NCI-H2081 treated with DMSO at 0.1 percent for 48 hours (cell line): ENCODE measurements at regions not wholly inside any gene's neighbourhood (a gene's known extent, or its start where the extent isn't known, plus 50 kb on each side); places are given as distances from the start of the nearest gene placed in this dataset.
"Not testable (repeated sequence)": the region's sequence is repeated elsewhere in the genome, so short reads cannot be mapped to it uniquely, and the experiment has no call there.

ENCODE experiments used
- DNase-seq: peaks from one replicate; lab custom pipeline; 2025; lab: John Stamatoyannopoulos, UW

GRCh38 chr1:219560856-219561255, 52.0 kb downstream of the ZC3H11B start:
- DNase-seq, result no peak

- no peak for DNase-seq
Observed at GRCh38 chr1:219559899-219560298, 53.0 kb downstream of the ZC3H11B start.

DNA sequence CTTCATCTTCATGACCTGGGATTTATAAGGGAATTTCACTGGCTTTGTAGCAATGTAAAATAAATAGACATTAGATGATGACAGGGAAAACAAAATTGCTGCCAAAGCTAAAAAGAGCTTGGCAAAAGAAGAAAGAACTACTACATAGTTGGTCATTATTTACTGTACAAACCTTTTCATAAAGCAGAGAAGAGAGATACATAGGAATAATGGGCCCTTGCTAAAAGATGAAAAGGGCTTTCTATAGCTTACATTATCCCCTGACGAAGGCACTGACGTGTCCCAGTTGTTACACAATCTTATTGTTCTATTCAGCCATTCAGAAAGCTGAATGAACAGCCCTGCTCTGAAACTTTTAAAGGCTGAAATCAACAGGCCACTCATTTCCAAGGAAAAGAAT, 57.1 kb downstream of the ZC3H11B start:
- peak; percentile 20 for DNase-seq

- DNase-seq, result no peak
Observed at GRCh38 chr1:219555031-219555692, 57.7 kb downstream of the ZC3H11B start.

DNA sequence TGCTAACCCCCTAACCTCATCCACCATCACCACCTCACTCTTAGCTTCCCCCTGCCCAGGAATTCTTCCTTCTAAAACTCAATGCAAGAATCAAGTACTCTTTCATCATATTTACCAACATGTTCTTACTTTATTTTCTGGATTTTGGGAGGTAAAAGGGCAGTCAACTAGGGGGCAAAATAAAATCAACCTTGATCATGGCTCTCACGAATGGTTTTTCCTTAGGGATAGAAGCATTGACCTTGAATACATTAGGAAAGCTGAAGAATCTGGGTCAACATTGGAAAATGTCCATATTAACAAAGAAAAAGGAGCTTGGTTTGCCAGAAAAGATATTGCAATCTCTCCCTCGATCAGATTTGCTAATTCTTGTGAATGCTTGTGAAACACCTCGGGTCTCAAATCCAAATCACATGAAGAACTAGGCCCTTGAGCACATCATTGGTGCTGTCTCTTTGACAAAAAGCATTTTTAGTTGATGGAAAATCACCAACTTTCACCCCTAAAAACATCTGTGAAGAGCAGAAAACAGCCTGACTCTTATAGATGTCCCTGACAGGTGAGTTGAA, 58.9 kb downstream of the ZC3H11B start:
- DNase-seq, result no peak

DNA sequence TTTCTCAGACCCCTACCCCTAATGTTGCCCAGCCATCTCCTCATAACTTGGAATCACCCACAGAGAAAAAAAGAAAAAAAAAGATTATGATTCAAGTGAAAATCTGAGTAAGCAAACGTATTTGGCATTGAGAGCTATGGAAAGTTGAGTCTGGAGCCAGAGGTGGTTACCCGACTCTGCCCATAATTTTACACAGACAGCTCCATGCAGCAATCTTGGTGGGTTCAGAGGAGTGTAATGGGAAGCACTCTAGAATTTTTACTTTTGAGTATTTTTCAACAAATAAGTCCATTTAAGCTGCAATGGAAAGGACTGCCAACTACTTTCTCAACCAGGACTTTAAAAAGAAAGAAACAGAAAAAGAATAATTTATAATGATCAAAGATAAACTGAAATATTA, 62.7 kb downstream of the ZC3H11B start:
- no peak for DNase-seq

DNA sequence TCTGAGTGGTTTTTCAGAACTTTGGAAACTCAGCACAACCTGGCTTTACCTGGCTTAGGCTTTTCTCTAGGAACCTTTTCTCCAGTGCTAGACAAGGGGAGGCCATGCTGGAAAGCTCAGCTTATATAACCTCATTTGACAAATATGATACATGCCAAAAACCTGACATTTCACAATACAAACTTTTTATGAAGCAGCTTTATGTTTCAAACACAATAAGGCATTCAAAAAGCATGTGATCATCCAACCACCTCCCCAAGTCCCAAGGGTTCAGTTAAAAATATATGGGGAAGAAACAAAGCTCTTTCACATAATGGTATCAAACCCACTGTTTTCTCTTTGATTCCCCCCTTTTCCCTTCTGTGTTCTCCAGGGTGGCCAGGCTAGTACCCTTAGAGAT, 63.7 kb downstream of the ZC3H11B start:
- DNase-seq, result no peak

GRCh38 chr1:219548386-219548785, 64.5 kb downstream of the ZC3H11B start:
- DNase-seq, result no peak

- not testable (repeated sequence) for DNase-seq
Observed at GRCh38 chr1:219545756-219546155, 67.1 kb downstream of the ZC3H11B start.

- DNase-seq, result no peak
Observed at GRCh38 chr1:219544163-219544846, 68.6 kb downstream of the ZC3H11B start.

DNA sequence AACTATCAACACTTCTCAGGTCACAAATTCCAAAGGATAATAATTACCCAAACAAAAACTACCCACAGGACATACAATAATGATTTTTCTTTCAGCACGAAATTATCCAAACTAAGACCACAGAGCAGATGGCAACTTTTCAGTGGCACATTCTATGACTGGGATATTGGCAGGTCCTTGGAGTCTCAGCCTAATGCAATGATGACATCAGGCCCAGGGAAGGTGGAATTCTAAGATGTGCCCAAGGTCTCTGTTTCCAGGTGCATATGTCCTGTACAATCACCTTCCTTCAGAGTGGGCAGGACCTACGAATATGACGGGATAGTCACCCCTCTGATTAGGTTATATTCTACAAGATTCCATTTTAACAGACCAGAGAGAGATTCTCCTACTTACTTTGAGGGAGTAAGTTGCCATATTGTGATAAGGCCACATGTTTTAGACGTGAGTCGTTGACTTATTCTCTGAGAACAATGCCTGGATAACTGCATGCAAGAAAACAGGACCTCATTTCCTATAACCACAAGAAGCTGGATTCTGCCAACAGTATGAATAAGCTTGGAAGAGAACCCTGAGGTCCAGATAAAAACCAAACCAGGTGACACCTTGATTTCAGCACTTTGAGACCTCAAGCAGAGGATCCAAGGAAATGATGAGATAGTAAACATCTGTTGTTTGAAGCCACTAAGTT, 69.9 kb downstream of the ZC3H11B start:
- DNase-seq, result no peak

GRCh38 chr1:219541946-219542345, 71.0 kb downstream of the ZC3H11B start:
- DNase-seq, result no peak

- DNase-seq, result no peak
Observed at GRCh38 chr1:219539645-219540254, 73.2 kb downstream of the ZC3H11B start.

- no peak for DNase-seq
Observed at GRCh38 chr1:219538886-219539285, 74.0 kb downstream of the ZC3H11B start.

DNA sequence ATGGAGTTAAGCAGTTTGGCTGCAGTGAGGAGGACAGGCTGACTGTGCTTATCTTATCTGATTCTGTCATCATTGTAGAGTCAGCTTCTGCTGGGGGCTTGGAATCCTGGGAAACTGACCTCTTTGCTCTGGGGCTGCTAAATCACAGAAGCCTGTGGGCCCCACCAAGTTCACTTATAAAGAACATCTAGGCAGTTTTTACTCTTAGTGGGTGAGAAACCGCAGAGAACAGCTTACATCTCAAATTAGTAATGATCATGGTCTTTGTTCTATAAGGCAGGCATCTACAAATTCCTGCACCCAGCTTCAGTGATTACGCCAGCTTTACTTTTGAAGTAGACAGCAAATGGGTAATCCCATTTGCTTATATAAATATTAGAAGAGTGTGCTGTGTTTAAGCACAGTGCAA, 75.7 kb downstream of the ZC3H11B start:
- DNase-seq, result no peak

GRCh38 chr1:219536038-219536437, 76.9 kb downstream of the ZC3H11B start:
- no peak for DNase-seq

GRCh38 chr1:219534991-219535390, 77.9 kb downstream of the ZC3H11B start:
- DNase-seq, result no peak

DNA sequence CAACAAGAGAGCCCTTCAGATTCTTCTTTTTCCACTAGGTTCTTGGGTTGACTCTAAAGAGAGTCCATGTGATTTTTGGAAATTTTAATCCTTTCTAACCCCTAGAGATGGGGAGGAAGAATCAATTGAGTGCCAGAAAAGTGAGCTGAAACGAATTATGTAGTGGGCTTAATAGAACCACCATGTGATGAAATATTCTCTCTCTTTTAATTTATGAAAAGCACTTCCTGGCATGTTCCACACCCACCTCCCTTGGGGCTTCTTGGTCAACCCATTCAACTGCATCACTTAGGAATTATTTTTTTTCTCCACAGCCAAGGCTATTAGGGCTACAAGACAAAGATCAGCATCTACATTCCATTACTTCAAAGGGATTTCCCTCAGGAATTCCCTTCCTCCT, 79.6 kb downstream of the ZC3H11B start:
- no peak for DNase-seq

- DNase-seq, result no peak
Observed at GRCh38 chr1:219529116-219529515, 83.8 kb downstream of the ZC3H11B start.

GRCh38 chr1:219528633-219529032, 84.3 kb downstream of the ZC3H11B start:
- no peak for DNase-seq

- no peak for DNase-seq
Observed at GRCh38 chr1:219527994-219528393, 84.9 kb downstream of the ZC3H11B start.

DNA sequence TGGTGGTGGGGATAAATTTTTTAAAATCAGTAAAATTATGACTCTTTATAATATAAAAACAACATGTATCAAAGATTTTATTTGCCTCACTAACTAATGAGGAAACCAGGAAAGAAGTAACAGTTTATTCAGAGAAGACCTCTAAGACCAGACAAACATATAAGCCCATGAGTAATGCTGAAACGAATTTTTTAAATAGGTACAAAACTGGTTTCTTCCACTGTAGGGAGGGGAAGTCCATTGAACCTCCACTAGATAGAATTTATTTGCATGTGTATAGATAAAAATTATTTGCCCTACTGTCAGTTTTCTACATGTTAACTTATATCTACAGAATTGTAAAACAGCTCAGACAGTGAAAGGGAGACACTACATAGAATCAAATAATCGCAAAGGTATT, 86.8 kb downstream of the ZC3H11B start:
- no peak for DNase-seq
